K562 (cell line): ENCODE measurements at regions not wholly inside any gene's neighbourhood (a gene's known extent, or its start where the extent isn't known, plus 50 kb on each side); places are given as distances from the start of the nearest gene placed in this dataset.

Experiments used
- ATAC-seq: fragments of 200-7000 bp; cut with Tn5 transposase; 3 replicates; pipeline ENCODE4 v1.9.1; 2020; ENCODE audit warnings: moderate library complexity
- BruUV-seq: library from RNA; stranded (reverse); fragments of 400-500 nt; replicated peaks from 2 replicates; lab custom pipeline; 2021; lab: Mats Ljungman, UMichigan
- CTCF ChIA-PET: fragments of 300-600 bp; formaldehyde crosslinking; extraction: SDS; loops from one replicate; lab custom pipeline; 2021; ENCODE audit warnings: low intra/inter-chr PET ratio; lab: Yijun Ruan, JAX
- POLR2A ChIA-PET: fragments of 300-600, 350-650 bp; sonication (Branson Sonifier 250); formaldehyde crosslinking; extraction: SDS; loops from one replicate; lab custom pipeline; 2021; ENCODE audit warnings: antibody characterized with exemption, inconsistent platforms; lab: Yijun Ruan, JAX
- DNase-seq, 4 experiments: peaks; one replicate each; pipeline versions ENCODE4 v3.0.0 to v3.0.0-alpha.2; 2011 to 2018; ENCODE audit warnings: low spot score in 3 of 4, mixed read lengths in 3 of 4; ENCODE audit errors: extremely low read depth in 1 of 4
- FAIRE-seq: peaks from 2 replicates; lab custom pipeline; 2011; peaks lifted over from hg19 to GRCh38; lab: Jason Lieb, UNC
- H2AFZ ChIP-seq: 2 replicates; pipeline ENCODE4 v1.6.0; 2011; ENCODE audit warnings: low read depth, low read length, control low read depth, inconsistent platforms
- H3K27ac ChIP-seq: fragments of 200-600 bp; 3 replicates; pipeline ENCODE4 v1.8.0; 2011; ENCODE audit warnings: low read depth, mild to moderate bottlenecking, control low read depth, inconsistent platforms, low read length, moderate library complexity, mixed read lengths; ENCODE audit errors: extremely low read depth
- H3K27me3 ChIP-seq, 2 experiments: fragments of 300-600 bp in 1 of 2; 2 replicates in 1 of 2; 3 replicates in 1 of 2; pipeline versions ENCODE4 v1.6.0 to v1.8.0; 2011; ENCODE audit warnings: inconsistent platforms in 2 of 2, low read length in 2 of 2, mild to moderate bottlenecking in 1 of 2, mixed read lengths in 1 of 2, moderate library complexity in 1 of 2; ENCODE audit not compliant: control insufficient read depth in 2 of 2, insufficient read depth in 2 of 2
- H3K36me3 ChIP-seq: fragments of 300-600 bp; 3 replicates; pipeline ENCODE4 v1.8.0; 2011; ENCODE audit warnings: mild to moderate bottlenecking, low read length, inconsistent platforms; ENCODE audit not compliant: control insufficient read depth, insufficient read depth
- H3K4me1 ChIP-seq, 2 experiments: fragments of 200-600 bp in 1 of 2; replicated peaks in 1 of 2; 2 replicates in 1 of 2; 3 replicates in 1 of 2; pipeline versions ENCODE4 v1.5.1 to v1.8.0; 2011; ENCODE audit warnings: inconsistent platforms in 2 of 2, low read length in 2 of 2, mild to moderate bottlenecking in 1 of 2, mixed read lengths in 1 of 2, moderate library complexity in 1 of 2; ENCODE audit not compliant: control insufficient read depth in 2 of 2, insufficient read depth in 2 of 2
- H3K4me2 ChIP-seq: 2 replicates; pipeline ENCODE4 v1.6.1; 2011; ENCODE audit warnings: low read length, control low read depth, inconsistent platforms, mixed read lengths; ENCODE audit not compliant: insufficient read depth
- H3K4me3 ChIP-seq: fragments of 200-600 bp; sonication (generic), shearing (Covaris generic); 2 replicates; pipeline ENCODE4 v1.5.1; 2016; ENCODE audit warnings: control low read depth, inconsistent platforms
- H3K79me2 ChIP-seq: fragments of 200-600 bp; 3 replicates; pipeline ENCODE4 v1.8.0; 2011; ENCODE audit warnings: low read length, inconsistent platforms; ENCODE audit not compliant: control insufficient read depth, insufficient read depth
- H3K9ac ChIP-seq, 2 experiments: 2 replicates each; pipeline versions ENCODE4 v1.6.0 to v1.6.1; 2011; ENCODE audit warnings: low read depth in 2 of 2, low read length in 2 of 2, control low read depth in 1 of 2, inconsistent platforms in 1 of 2, mild to moderate bottlenecking in 1 of 2, mixed read lengths in 1 of 2; ENCODE audit not compliant: insufficient read depth in 1 of 2
- H3K9me1 ChIP-seq: one replicate; pipeline ENCODE4 v1.6.0; 2011; ENCODE audit warnings: inconsistent platforms, mild to moderate bottlenecking, low read length, moderate library complexity; ENCODE audit not compliant: control insufficient read depth, insufficient read depth
- H3K9me3 ChIP-seq: replicated peaks from 2 replicates; pipeline ENCODE4 v1.5.1; 2011; ENCODE audit warnings: low read depth, low read length, inconsistent platforms; ENCODE audit not compliant: control insufficient read depth, insufficient read depth
- H4K20me1 ChIP-seq: replicated peaks from 2 replicates; pipeline ENCODE4 v1.6.1; 2011; ENCODE audit warnings: low read length, inconsistent platforms, mixed read lengths; ENCODE audit not compliant: control insufficient read depth, insufficient read depth
- CHD4 ChIP-seq: fragments of 200-600 bp; sonication (generic); IDR thresholded peaks from 3 replicates; pipeline ENCODE4 v1.6.1; 2012; ENCODE audit warnings: low read depth, mild to moderate bottlenecking, mixed read lengths, low read length, inconsistent platforms; ENCODE audit not compliant: insufficient read depth, insufficient replicate concordance, poor library complexity, severe bottlenecking
- ZNF518B ChIP-seq: fragments of 250-450 bp; sonication (Bioruptor Pico); IDR thresholded peaks from 2 replicates; pipeline ENCODE4 v1.5.0; 2021; ENCODE audit warnings: mild to moderate bottlenecking, moderate library complexity
- WGBS: fragments of 100-300 bp; shearing (Covaris generic); methylation state at CpG from one replicate; pipeline ENCODE4 v1.1.6; 2016; ENCODE audit warnings: low coverage, mixed read lengths; ENCODE audit not compliant: insufficient coverage; ENCODE audit errors: missing lambda C conversion rate; 5-methylcytosine and 5-hydroxymethylcytosine counted together
- in situ Hi-C: fragments of 300-500 bp; cut with MboI; formaldehyde crosslinking; loops from 4 replicates; pipeline ENCODE4 v1.15.0; 2018; ENCODE audit warnings: inconsistent platforms, mixed read lengths
- intact Hi-C: fragments of 100-400 bp; cut with micrococcal nuclease; formaldehyde crosslinking; loops from 2 replicates; pipeline ENCODE4 v1.14.2; 2022

GRCh38 chr3:167908221-167908620, 172.7 kb downstream of the SERPINI1 start:
- no peaks in the 10 kb centered on the region for H3K27me3 ChIP-seq
- no peaks in the 10 kb centered on the region for H3K4me1 ChIP-seq
- intact Hi-C loops, result no loop called here
- in situ Hi-C loops, result no loop called here
- 0% methylated on average over 4 of the region's 4 CpGs for WGBS
- BruUV-seq, result no TSS peak
- H3K79me2 ChIP-seq, result no peaks in the 10 kb centered on the region
- H3K4me3 ChIP-seq, result no peak overlapping the region
- no peak for TF ChIP-seq CHD4
- TF ChIP-seq ZNF518B (CRISPR knock-in tag), result no peak
- H2AFZ ChIP-seq, result no peak overlapping the region
- CTCF ChIA-PET, result no interaction called here
- H3K36me3 ChIP-seq, result no peaks in the 10 kb centered on the region
- POLR2A ChIA-PET, result interaction anchor here (0.6 kb wide), 1 partner anchor 67 kb away, joined by 4 read pairs; no protein-coding TSS in a partner anchor
- ATAC-seq (no peak), DNase-seq (no peak), FAIRE-seq (no peak)
- no peaks in the 10 kb centered on the region for H4K20me1 ChIP-seq
- no peak overlapping the region for H3K27ac ChIP-seq
- H3K9me3 ChIP-seq, result no peaks in the 10 kb centered on the region
- no peak overlapping the region for H3K4me2 ChIP-seq
- no peaks in the 10 kb centered on the region for H3K9me1 ChIP-seq
- H3K9ac ChIP-seq, result no peak overlapping the region
